ENCODE measurements at regions not wholly inside any gene's neighbourhood (a gene's known extent, or its start where the extent isn't known, plus 50 kb on each side); places are given as distances from the start of the nearest gene placed in this dataset.

- Histone ChIP-seq H3K27ac (ENCODE audit: low read depth, low read length, poor library complexity, severe bottlenecking) (no peak overlapping the region), H3K27me3 (replicated peaks; ENCODE audit: insufficient read depth, low read depth, low read length, poor library complexity) (no peaks in the 10 kb centered on the region), H3K4me3 (ENCODE audit: low read depth, low read length, poor library complexity, severe bottlenecking) (no peak overlapping the region), H3K9me3 (ENCODE audit: low read depth, low read length, poor library complexity, severe bottlenecking) (no peaks in the 10 kb centered on the region), H3K4me1 (ENCODE audit: insufficient read depth, low read length, poor library complexity, severe bottlenecking) (no peaks in the 10 kb centered on the region), H3K36me3 (ENCODE audit: insufficient read depth, low read length, poor library complexity, severe bottlenecking) (no peaks in the 10 kb centered on the region)
- ChIA-PET CTCF (no interaction called here), POLR2A (ENCODE audit: low non-redundant PET) (no interaction called here)
- no TSS peak for BruUV-seq (replicated peaks)
- no peak for DNase-seq (ENCODE audit: low spot score)
- no peak for TF ChIP-seq CTCF (conservative IDR thresholded peaks at IDR 0.05; ENCODE audit: low read depth, low read length)
- no peak for TF ChIP-seq EZH2 (IDR thresholded peaks at IDR 0.05; ENCODE audit: borderline replicate concordance, low read depth, low read length, poor library complexity, severe bottlenecking)
- intact Hi-C loops (cut with micrococcal nuclease; ENCODE audit: unreplicated experiment) = no loop called here
Measured at GRCh38 chr3:19668163-19668562, 265.9 kb downstream of the EFHB start.

GRCh38 chr3:19662486-19662885 is 271.5 kb downstream of the EFHB start:
- no peak for TF ChIP-seq CTCF (conservative IDR thresholded peaks at IDR 0.05; ENCODE audit: low read depth, low read length)
- TF ChIP-seq EZH2 (IDR thresholded peaks at IDR 0.05; ENCODE audit: borderline replicate concordance, low read depth, low read length, poor library complexity, severe bottlenecking) = no peak
- no peaks in the 10 kb centered on the region for H3K4me1 ChIP-seq (ENCODE audit: insufficient read depth, low read length, poor library complexity, severe bottlenecking)
- CTCF ChIA-PET = no interaction called here
- H3K9me3 ChIP-seq (ENCODE audit: low read depth, low read length, poor library complexity, severe bottlenecking) = peaks cover 6% of the 10 kb centered on the region
- intact Hi-C loops (cut with micrococcal nuclease; ENCODE audit: unreplicated experiment) = no loop called here
- H3K36me3 ChIP-seq (ENCODE audit: insufficient read depth, low read length, poor library complexity, severe bottlenecking) = no peaks in the 10 kb centered on the region
- no peaks in the 10 kb centered on the region for H3K27me3 ChIP-seq (replicated peaks; ENCODE audit: insufficient read depth, low read depth, low read length, poor library complexity)
- POLR2A ChIA-PET (ENCODE audit: low non-redundant PET) = no interaction called here
- no peak for DNase-seq (ENCODE audit: low spot score)
- H3K4me3 ChIP-seq (ENCODE audit: low read depth, low read length, poor library complexity, severe bottlenecking) = no peak overlapping the region
- BruUV-seq (replicated peaks) = no TSS peak
- H3K27ac ChIP-seq (ENCODE audit: low read depth, low read length, poor library complexity, severe bottlenecking) = no peak overlapping the region

- no peak overlapping the region for H3K4me3 ChIP-seq (ENCODE audit: low read depth, low read length, poor library complexity, severe bottlenecking)
- ChIA-PET POLR2A (ENCODE audit: low non-redundant PET) (no interaction called here), CTCF (no interaction called here)
- H3K27ac ChIP-seq (ENCODE audit: low read depth, low read length, poor library complexity, severe bottlenecking) = no peak overlapping the region
- DNase-seq (ENCODE audit: low spot score) = no peak
- no peak for TF ChIP-seq EZH2 (IDR thresholded peaks at IDR 0.05; ENCODE audit: borderline replicate concordance, low read depth, low read length, poor library complexity, severe bottlenecking)
- TF ChIP-seq CTCF (conservative IDR thresholded peaks at IDR 0.05; ENCODE audit: low read depth, low read length) = no peak
- BruUV-seq (replicated peaks) = no TSS peak
- H3K4me1 ChIP-seq (ENCODE audit: insufficient read depth, low read length, poor library complexity, severe bottlenecking) = no peaks in the 10 kb centered on the region
- peaks cover 10% of the 10 kb centered on the region for H3K9me3 ChIP-seq (ENCODE audit: low read depth, low read length, poor library complexity, severe bottlenecking)
- intact Hi-C loops (cut with micrococcal nuclease; ENCODE audit: unreplicated experiment) = no loop called here
- no peaks in the 10 kb centered on the region for H3K36me3 ChIP-seq (ENCODE audit: insufficient read depth, low read length, poor library complexity, severe bottlenecking)
- H3K27me3 ChIP-seq (replicated peaks; ENCODE audit: insufficient read depth, low read depth, low read length, poor library complexity) = no peaks in the 10 kb centered on the region
Measured at GRCh38 chr3:19652336-19652735, 281.7 kb downstream of the EFHB start.
